ENCODE measurements at regions not wholly inside any gene's neighbourhood (a gene's known extent, or its start where the extent isn't known, plus 50 kb on each side); places are given as distances from the start of the nearest gene placed in this dataset.

DNA sequence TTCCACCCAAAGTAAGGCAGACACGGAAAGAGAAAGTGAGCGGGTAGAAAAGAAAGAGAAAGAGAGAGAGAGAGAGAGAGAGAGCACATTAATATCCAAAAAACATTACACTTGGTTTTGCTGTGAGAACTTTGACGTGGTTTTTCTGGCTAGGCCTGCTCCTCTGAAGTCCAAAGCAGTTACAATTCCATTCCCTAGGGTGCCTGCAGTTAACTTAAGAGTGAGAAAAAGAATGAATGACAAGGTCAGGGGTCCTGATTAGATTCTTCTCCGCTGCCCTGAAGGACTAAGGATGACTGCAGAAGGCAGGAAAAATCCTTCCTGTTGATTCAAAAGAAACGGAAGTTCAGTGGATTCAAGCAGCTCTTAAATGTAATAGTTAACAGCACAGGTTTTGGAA, 589.8 kb downstream of the PRELID2 start:
- TF ChIP-seq RAD21 (IDR thresholded peaks at IDR 0.05; ENCODE audit: low read length) (no peak), CEBPB (IDR thresholded peaks at IDR 0.05; ENCODE audit: low read depth, low read length) (no peak), CTCF (conservative IDR thresholded peaks at IDR 0.05; ENCODE audit: low read depth, low read length) (no peak), RFX5 (IDR thresholded peaks at IDR 0.05; ENCODE audit: low read depth, low read length) (no peak), FOS (IDR thresholded peaks at IDR 0.05; ENCODE audit: low read depth, low read length) (no peak), MAFK (IDR thresholded peaks at IDR 0.05; ENCODE audit: low read depth, low read length) (no peak), USF2 (IDR thresholded peaks at IDR 0.05; ENCODE audit: low read depth, low read length) (no peak), SMC3 (IDR thresholded peaks at IDR 0.05; ENCODE audit: low read depth, low read length) (no peak), MAZ (IDR thresholded peaks at IDR 0.05; ENCODE audit: borderline replicate concordance, low read depth, low read length) (no peak), POLR2A (IDR thresholded peaks at IDR 0.05; ENCODE audit: low read depth, low read length) (no peak), MXI1 (IDR thresholded peaks at IDR 0.05; ENCODE audit: borderline replicate concordance, low read depth, low read length) (no peak), ELK1 (IDR thresholded peaks at IDR 0.05; ENCODE audit: borderline replicate concordance, low read depth, low read length) (no peak), NFE2L2 (IDR thresholded peaks at IDR 0.05; ENCODE audit: low read depth, low read length) (no peak)

Data from IMR-90 (cell line).